ENCODE measurements at regions not wholly inside any gene's neighbourhood (a gene's known extent, or its start where the extent isn't known, plus 50 kb on each side); places are given as distances from the start of the nearest gene placed in this dataset.

DNA sequence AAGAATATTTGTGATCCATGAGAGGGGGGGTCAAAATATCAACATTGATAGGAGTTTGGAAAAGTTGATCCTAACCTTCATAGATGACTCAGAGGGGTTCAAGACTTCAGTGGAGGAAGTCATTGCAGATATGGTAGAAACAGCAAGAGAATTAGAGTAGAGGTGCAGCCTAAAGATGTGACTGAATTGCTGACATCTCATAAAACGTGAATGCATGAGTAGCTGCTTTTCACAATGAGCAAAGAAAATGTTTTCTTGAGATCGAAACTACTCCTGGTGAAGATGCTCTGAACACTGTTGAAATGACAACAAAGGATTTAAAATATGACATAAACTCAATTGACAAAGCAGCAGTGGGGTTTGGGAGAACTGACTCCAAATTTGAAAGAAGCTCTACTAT, 700.7 kb upstream of the FZD8 start:
- H3K27ac ChIP-seq, result no peak overlapping the region
- TF ChIP-seq CTCF (conservative IDR thresholded peaks at IDR 0.05) (no peak), ZFX (IDR thresholded peaks at IDR 0.05) (no peak)

GRCh38 chr10:36341471-36341870, 699.4 kb upstream of the FZD8 start:
- H3K27ac ChIP-seq, result no peak overlapping the region
- TF ChIP-seq CTCF (conservative IDR thresholded peaks at IDR 0.05), result no peak
- no peak for TF ChIP-seq ZFX (IDR thresholded peaks at IDR 0.05)

- H3K27ac ChIP-seq, result no peak overlapping the region
- no peak for TF ChIP-seq ZFX (IDR thresholded peaks at IDR 0.05)
- no peak for TF ChIP-seq CTCF (conservative IDR thresholded peaks at IDR 0.05)
Measured at GRCh38 chr10:36336315-36336714, 694.2 kb upstream of the FZD8 start.

DNA sequence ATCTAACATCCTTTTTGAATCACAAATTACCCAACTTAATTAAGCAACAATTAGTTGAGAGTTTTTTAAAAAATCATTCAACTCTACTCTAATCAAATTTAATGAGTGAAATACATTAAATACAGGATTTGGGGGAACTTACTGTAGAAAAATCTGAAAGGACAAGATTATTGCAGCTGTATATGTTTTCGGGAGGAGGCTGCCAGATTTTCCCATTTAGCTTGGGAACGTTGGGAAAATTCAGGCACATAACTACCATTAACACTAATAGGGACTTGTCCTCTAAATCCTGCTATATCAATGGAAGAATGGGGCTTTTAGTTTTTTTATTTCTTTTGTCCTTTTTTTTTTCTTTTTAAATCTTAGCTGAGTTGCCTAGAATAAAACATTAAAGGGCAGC, 691.4 kb upstream of the FZD8 start:
- H3K27ac ChIP-seq, result no peak overlapping the region
- no peak for TF ChIP-seq CTCF (conservative IDR thresholded peaks at IDR 0.05)
- no peak for TF ChIP-seq ZFX (IDR thresholded peaks at IDR 0.05)

DNA sequence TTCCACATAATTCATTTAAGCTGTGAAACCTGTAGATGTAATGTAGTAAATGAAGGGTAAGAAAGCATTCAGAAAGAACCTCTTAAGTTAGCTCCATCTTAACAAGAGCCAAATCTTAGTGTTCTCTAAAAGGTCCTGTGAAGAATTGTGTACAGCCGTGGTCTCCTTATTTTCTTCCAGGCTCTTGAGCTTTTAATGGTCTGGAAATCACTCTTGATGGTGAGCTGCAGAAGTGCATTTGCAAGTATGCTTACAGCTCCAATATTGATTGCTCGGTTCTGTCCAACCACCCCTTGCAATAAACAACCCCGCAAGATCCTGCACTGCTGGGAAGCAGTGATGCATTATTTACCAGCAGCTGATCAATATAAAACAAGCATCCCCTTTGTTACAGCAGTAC, 690.8 kb upstream of the FZD8 start:
- no peak overlapping the region for H3K27ac ChIP-seq
- no peak for TF ChIP-seq ZFX (IDR thresholded peaks at IDR 0.05)
- TF ChIP-seq CTCF (conservative IDR thresholded peaks at IDR 0.05), result no peak

- no peak for TF ChIP-seq CTCF (conservative IDR thresholded peaks at IDR 0.05)
- no peak for TF ChIP-seq ZFX (IDR thresholded peaks at IDR 0.05)
- no peak overlapping the region for H3K27ac ChIP-seq
Measured at GRCh38 chr10:36331121-36331520, 689.0 kb upstream of the FZD8 start.

DNA sequence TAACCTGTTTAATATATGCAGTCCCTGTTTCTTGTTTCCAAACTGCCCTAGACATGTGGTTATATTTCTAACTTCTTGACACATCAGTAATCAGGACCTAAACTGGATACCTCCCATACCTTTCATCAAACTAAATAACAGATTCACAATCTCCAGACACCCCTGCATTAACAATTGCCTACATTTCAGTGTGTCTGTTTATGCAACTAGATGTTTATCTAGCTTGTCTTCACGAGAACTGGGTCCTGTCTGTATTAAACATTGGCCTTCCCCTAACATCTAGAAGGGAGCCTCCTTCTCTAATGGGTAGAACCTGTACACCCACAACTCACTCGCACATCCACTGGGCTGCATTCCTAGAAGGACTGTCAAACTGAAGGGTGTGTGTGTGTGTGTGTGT, 683.7 kb upstream of the FZD8 start:
- no peak overlapping the region for H3K27ac ChIP-seq

More for the DNA sequence above, 683.7 kb upstream of the FZD8 start:
- TF ChIP-seq ZFX (IDR thresholded peaks at IDR 0.05) (no peak), CTCF (conservative IDR thresholded peaks at IDR 0.05) (no peak)

Data from C4-2B (cell line).